Stimulated activated CD8-positive, alpha-beta memory T cell treated with anti-CD3 and anti-CD28 coated beads, Interleukin-4, amount 100 ng/mL, for 24 hours (primary cell): ENCODE measurements at regions not wholly inside any gene's neighbourhood (a gene's known extent, or its start where the extent isn't known, plus 50 kb on each side); places are given as distances from the start of the nearest gene placed in this dataset.

Experiments used
- DNase-seq: peaks from one replicate; pipeline ENCODE4 v3.0.0-alpha.2; 2020; ENCODE audit warnings: low read depth

DNA sequence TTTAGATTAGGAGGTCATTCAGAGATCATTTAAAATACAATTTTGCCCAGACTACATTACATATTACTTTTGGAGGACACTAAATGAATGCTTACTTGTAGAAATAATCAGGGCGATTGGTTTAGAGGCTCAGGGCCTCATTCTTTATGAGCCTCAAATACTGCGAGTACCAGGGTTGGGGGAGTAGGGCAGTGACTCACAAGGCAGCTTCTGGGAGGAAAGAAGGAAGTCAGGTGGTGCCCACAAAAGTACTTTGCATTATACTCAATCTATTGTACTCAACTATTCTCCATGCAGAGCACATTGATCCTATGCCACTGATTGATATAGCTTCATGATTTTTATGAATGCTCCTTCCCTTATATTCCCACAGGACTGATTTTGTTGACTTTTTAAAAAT, 166.9 kb downstream of the SOCS6 start:
- DNase-seq, result no peak

GRCh38 chr18:70454704-70455322, 166.0 kb downstream of the SOCS6 start:
- no peak for DNase-seq

DNA sequence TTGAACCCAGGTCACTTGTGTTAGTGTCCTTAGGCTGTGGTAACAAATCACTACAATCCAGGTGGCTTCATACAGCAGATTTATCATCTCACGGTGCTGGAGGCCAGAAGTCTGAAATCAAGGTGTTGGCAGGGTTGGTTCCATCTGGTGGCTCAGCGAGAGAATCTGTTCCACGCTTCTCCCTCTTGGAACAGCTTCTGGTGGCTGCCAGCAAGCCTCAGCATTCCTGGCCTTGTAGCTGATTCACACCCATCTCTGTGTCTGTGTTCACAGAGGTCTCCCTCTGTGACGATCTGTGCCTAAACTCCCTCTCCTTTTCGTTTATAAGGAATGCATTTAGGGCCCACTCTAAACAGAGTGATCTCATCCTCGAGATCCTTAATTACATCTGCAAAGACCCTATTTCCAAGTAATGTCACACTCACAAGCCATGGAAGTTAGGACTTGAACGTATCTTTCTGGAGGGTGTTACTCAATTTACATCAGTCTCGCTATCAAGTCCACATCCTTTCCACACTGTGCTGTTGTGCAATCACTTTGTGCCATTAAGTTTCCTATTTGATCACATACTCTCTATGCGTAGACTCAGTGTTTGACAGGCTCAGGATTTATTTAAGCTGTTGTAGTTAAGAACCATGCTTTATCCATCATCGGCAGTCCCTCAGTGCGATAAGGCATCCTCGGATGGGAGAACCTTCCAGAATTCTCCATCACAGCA, 164.4 kb downstream of the SOCS6 start:
- no peak for DNase-seq

GRCh38 chr18:70452501-70452900, 163.7 kb downstream of the SOCS6 start:
- no peak for DNase-seq

DNA sequence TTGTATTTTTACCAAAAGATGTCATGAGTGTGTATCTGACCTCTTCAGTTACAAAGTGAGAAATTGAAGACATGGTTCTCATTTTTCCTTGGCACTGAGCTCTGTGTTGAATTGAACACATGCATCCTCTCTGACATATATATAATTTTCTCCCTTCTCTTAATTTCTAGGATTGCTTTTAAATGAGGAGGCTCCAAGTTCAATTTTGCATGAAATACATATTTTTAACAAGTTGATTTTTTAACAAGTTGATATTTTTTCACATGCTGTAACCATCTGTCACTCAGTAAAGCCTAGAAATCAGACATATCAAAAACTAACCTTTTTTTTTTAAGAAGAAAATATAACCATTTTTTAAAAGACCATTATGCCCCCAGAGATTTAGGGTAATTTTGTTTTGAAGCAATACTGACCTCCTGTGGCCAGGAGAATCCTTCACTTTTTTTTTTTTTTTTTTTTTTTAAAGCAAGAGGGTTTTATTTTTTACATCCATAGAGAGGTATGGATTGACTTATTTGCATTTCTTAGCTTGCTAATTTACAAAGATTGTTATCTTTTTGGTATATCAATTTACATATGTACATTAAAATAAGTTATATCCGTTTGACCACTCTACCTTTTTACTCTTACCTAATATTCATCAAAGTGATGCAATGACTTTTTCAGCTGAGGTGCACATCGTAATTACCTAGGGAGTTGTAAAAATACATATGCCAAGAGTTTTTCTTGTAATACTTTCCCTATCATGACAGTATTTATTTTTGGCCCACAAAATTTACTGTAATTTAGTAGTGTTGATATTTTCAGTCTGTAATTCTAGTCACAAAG, 161.8 kb downstream of the SOCS6 start:
- no peak for DNase-seq

DNA sequence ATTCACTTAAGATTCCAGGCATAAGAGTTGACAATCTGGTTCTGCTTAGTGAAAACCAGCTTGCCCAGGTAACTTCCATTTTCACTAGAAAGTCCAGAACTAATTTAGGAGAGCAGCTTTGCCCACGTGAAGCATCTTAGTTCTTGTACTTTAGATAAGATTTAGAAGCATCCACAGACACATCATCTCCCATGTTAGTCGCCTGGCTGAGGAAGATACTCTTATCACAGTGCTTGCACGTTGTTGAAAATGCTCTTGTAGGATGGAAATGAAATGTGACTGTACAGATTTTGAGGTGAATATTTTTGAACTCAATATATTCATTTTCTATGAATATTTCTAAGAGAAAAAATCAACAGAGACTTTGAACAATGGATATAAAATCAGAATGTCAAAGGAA, 159.7 kb downstream of the SOCS6 start:
- DNase-seq, result no peak

DNA sequence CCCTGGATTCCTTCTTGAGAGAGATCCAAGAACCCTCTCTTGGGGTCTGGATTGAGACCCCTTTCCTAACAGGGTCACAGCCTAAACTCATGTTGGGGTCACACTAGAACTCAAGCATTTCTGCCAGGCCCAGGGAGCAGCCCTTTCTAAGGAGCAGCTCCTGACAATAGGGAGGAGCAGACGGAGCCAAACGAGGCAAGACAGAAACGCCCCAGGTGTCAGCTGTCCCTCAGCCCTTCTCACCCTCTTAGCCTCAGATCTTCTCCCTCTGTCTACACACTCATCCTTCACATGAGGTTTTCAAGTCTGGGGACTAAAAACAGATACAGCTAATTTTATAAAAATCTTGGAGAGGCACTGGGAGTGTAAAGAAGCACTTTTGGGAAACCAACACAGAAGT, 157.2 kb downstream of the SOCS6 start:
- DNase-seq, result no peak

DNA sequence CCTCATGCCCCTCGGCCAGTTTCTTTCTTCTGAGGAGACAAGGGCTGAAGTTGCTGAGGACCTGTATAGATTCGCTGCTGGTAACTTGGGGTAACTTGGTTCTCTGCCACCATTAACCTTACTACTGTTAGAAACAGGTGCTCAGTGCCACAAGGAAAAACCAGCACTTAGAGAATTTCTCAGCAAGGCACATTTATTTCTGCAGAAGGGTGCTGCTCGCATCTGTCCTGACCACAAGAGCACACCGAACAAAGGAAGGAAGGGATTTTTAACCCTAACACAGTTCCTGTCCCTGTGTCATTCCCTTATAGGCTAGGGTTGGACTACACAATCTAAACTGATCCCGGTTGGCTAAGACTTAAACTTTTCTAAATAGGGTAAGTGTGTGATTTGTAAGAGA, 154.1 kb downstream of the SOCS6 start:
- DNase-seq, result no peak

- DNase-seq, result no peak
Measured at GRCh38 chr18:70432804-70433400, 144.1 kb downstream of the SOCS6 start.

DNA sequence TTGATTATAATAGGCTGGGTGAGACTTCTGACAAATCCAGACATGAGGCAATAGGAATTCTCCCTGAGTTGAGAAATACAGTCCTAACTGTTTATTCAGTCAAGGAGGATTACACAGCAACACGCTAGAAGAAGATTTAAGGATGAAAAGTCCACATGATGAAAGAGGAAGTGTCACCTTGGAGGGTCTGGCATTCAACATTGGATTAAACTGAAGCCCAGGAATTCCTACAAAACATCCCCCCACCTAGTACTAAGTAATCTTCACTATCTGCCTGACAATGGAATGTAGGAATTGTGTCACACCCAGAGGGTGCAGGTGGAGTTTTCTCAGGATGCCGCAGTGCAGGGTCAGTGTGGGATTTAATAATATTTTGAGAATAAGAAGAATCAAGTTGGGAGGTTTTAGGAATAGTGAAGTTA, 142.4 kb downstream of the SOCS6 start:
- DNase-seq, result no peak

DNA sequence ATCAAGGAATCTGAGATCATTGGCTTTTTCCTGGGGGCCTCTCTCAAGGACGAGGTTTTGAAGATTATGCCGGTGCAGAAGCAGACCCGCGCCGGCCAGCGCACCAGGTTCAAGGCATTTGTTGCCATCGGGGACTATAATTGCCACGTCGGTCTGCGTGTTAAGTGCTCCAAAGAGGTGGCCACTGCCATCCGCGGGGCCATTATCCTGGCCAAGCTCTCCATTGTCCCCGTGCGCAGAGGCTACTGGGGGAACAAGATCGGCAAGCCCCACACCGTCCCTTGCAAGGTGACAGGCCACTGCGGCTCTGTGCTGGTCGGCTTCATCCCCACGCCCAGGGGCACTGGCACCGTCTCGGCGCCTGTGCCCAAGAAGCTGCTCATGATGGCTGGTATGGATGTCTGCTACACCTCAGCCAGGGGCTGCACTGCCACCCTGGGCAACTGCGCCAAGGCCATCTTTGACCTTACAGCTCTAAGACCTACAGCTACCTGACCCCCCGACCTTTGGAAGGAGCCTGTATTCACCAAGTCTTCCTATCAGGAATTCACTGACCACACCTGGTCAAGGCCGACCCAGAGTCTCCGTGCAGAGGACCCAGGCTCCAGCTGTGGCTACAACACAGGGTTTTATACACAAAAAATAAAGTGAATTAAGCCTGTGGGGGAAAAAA, 141.8 kb downstream of the SOCS6 start:
- no peak for DNase-seq

GRCh38 chr18:70429847-70430500, 141.1 kb downstream of the SOCS6 start:
- DNase-seq, result no peak

GRCh38 chr18:70428439-70428838, 139.6 kb downstream of the SOCS6 start:
- no peak for DNase-seq

DNA sequence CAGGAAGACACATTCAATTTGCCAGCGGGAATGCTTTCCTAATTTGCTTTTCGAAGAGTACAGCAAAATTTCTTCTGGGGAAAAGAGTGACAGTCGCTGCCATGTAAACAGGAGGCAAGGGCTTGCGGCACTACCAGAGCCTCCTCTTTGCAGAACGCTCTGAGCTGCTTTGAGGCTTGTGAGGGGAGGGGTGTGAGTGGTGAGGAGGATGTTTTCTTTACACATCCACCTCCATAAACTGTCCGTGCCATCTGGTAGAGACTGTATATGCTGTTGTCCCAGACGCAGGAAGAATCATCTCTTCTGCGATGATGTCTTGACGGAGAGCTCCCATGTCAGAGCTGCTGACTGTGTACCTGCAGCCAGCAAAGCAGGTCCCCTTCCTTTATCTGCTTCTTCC, 138.0 kb downstream of the SOCS6 start:
- DNase-seq, result no peak

DNA sequence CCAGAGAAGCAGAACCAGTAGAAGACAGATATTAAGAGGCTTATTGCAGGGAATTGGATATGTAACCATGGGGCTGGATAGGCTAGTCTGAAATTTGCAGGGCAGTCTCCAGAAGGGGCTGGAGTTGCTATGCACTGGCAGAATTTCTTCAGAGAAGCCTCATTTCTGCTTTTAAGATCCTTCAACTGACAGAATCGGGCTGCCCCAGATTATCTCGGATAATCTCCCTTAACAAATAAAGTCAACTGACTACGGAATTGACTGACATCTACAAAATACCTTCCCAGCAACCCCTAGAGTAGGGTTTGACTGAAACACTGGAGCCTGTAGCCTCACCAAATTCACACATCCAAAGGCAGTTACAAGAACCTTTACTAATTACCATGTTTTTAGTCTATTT, 136.4 kb downstream of the SOCS6 start:
- DNase-seq, result no peak

DNA sequence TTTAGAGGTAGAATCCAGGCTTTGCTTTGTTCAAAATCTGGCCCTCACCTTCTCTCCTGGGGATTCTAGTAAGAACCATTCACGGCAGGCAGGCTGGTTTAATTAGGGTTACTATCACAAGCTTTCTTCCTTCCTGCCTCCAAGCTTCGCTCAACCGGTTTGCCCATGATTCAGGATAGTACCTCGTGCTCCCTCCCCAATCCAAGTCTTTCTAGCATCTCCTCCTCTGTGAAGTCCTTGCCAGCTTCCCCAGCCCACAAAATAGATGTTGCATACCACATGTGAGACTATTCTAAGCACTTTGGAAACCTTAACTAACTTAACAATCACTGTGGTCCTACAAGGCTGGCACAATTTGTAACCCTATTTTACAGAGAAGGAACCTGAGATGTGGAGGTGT, 135.1 kb downstream of the SOCS6 start:
- DNase-seq, result no peak

DNA sequence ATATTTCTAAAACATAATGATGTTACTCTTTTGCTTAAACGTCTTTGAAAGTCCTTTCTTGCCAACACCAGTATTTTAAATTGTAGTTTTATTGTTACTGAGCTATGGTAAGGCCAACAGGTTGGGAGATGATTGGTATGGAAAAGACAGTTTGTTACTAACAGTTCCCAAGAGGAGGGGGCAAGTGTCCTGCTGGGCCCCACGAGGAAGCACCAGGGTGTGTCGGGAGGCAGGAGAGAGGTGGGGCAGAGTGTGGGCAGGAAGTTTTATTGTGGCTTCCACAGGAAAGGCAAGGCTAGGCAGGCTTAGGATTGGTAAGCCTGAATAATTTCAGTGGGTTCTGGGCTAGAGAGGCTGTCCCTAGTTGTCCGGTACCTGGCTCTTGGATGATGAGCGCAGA, 134.3 kb downstream of the SOCS6 start:
- no peak for DNase-seq

- DNase-seq, result no peak
Measured at GRCh38 chr18:70422391-70422965, 133.6 kb downstream of the SOCS6 start.

GRCh38 chr18:70421471-70422390, 132.9 kb downstream of the SOCS6 start:
- DNase-seq, result no peak
